ENCODE measurements at regions not wholly inside any gene's neighbourhood (a gene's known extent, or its start where the extent isn't known, plus 50 kb on each side); places are given as distances from the start of the nearest gene placed in this dataset.

- TF ChIP-seq BCLAF1 (IDR thresholded peaks at IDR 0.05): no peak
Measured at GRCh38 chr2:42854207-42854818, 61.9 kb upstream of the HAAO start (continued).

GRCh38 chr2:42853549-42854206 lies 61.3 kb upstream of the HAAO start:
- no peaks in the 10 kb centered on the region for H4K20me1 ChIP-seq (ENCODE audit: control insufficient read depth, insufficient read depth)
- FAIRE-seq (no peak), ATAC-seq (no peak), DNase-seq (ENCODE audit: low read depth, low spot score) (no peak)
- H3K9ac ChIP-seq (ENCODE audit: control insufficient read depth, insufficient read depth, low read length): no peak overlapping the region
- SMC1A ChIA-PET (ENCODE audit: uncharacterized antibody, unreplicated experiment): interaction anchor here (0.7 kb wide), 1 partner anchor 420 kb away, joined by 3 read pairs; no protein-coding TSS in a partner anchor
- intact Hi-C loops (cut with micrococcal nuclease; ENCODE audit: unreplicated experiment) (loop anchor here (10.0 kb wide), 2 partner anchors 271 to 371 kb away; partner anchors contain the start of gene ZFP36L2), in situ Hi-C loops (cut with MboI) (no loop called here)
- no peaks in the 10 kb centered on the region for H3K79me2 ChIP-seq (ENCODE audit: control insufficient read depth, insufficient read depth, low read length)
- CTCF ChIA-PET: interaction anchor here (1.4 kb wide), 1 partner anchor 22 kb away, joined by 6 read pairs; no protein-coding TSS in a partner anchor
- peaks cover 0 to 2% of the 10 kb centered on the region in 2 experiments; a peak in 1 of 4 replicates for H3K27me3 ChIP-seq (replicated peaks in 1 of 2; ENCODE audit: control insufficient read depth in 2 of 2, insufficient read depth in 2 of 2, low read length in 1 of 2)
- RAD21 ChIA-PET (ENCODE audit: unreplicated experiment): no interaction called here
- no peaks in the 10 kb centered on the region for H3K36me3 ChIP-seq (ENCODE audit: control insufficient read depth in 2 of 2, insufficient read depth in 2 of 2, low read length in 1 of 2)
- H3K27ac ChIP-seq (ENCODE audit: control insufficient read depth, insufficient read depth): no peak overlapping the region
- no peaks in the 10 kb centered on the region for H3K4me1 ChIP-seq (ENCODE audit: control insufficient read depth, insufficient read depth, low read length)
- H3K9me3 ChIP-seq (replicated peaks; ENCODE audit: control insufficient read depth, insufficient read depth, low read length): no peaks in the 10 kb centered on the region
- no TSS peak for BruUV-seq (replicated peaks)
- H3K4me3 ChIP-seq: no peak overlapping the region
- 39% methylated on average over 12 of the region's 12 CpGs for WGBS (ENCODE audit: insufficient coverage, insufficient replicate concordance, low lambda C conversion rate, missing lambda C conversion rate)
- no peak overlapping the region for H3K4me2 ChIP-seq (ENCODE audit: control insufficient read depth, insufficient read depth)
- TF ChIP-seq CHD1 (IDR thresholded peaks at IDR 0.05; ENCODE audit: low read depth, low read length) (no peak), CHD4 (IDR thresholded peaks at IDR 0.05) (no peak), NR2F1 (conservative IDR thresholded peaks at IDR 0.05) (no peak), NKRF (conservative IDR thresholded peaks at IDR 0.05) (no peak), RELB (IDR thresholded peaks at IDR 0.05; ENCODE audit: low read depth) (no peak), RAD21 (IDR thresholded peaks at IDR 0.05; ENCODE audit: insufficient read depth, low read depth, low read length) (no peak), SUPT20H (IDR thresholded peaks at IDR 0.05; ENCODE audit: borderline replicate concordance, control insufficient read depth, low read depth, low read length) (no peak), RAD51 (IDR thresholded peaks at IDR 0.05) (no peak), E4F1 (IDR thresholded peaks at IDR 0.05; ENCODE audit: borderline replicate concordance, partially characterized antibody) (no peak), IKZF1 (conservative IDR thresholded peaks at IDR 0.05) (no peak), ZZZ3 (IDR thresholded peaks at IDR 0.05; ENCODE audit: control insufficient read depth, insufficient read length, low read depth) (no peak)
- H2AFZ ChIP-seq (ENCODE audit: control insufficient read depth, low read depth, low read length): no peak overlapping the region
- POLR2A ChIA-PET: no interaction called here
